ENCODE measurements at regions not wholly inside any gene's neighbourhood (a gene's known extent, or its start where the extent isn't known, plus 50 kb on each side); places are given as distances from the start of the nearest gene placed in this dataset.

DNA sequence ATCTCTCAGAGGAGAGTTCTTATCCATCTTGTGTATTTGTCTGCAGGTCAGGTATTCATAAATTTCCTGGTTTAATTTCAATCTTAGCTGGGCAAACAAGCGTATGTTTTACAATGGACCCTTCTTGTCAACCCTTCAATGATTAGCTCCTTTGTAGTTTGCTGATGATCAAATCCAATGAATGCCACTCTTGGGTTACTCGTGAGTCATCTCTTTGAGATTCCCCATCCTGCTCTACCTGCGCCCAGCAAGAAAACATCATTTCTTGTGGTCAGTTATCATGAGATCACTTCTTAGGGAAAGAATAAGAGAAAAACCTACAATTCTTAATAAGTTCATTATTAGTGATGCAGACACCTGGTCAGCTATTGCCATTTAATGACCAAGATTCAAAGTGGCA lies 572.3 kb upstream of the PKN2 start:
- no peaks in the 10 kb centered on the region for H3K36me3 ChIP-seq (ENCODE audit: control insufficient read depth, insufficient read depth, low read length)

DNA sequence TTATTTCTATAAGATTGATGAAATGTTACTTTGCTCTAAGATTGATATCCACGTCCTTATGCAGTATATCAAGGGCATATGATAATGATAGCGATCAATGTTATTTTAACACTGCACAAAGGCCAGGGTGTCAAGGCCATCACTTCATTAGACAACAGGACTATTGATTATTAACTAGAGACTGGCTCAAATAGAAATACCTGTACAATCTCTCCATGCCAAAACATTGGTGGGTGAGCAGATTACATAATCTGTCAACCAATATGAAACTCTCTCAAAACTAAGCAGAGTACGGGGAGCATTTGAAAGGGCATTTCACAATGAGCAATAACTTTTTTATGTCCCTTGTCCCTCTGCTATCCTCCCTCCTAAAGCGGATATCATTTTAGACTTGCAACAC lies 566.5 kb upstream of the PKN2 start:
- Histone ChIP-seq H3K4me1 (ENCODE audit: control insufficient read depth, insufficient read depth, low read length, poor library complexity, severe bottlenecking) (no peaks in the 10 kb centered on the region), H3K36me3 (ENCODE audit: control insufficient read depth, insufficient read depth, low read length) (no peaks in the 10 kb centered on the region), H3K4me3 (ENCODE audit: extremely low read depth, insufficient read depth, low read length, poor library complexity, severe bottlenecking) (no peak overlapping the region), H3K27ac (ENCODE audit: low read depth, low read length, severe bottlenecking) (no peak overlapping the region), H3K9me3 (ENCODE audit: control insufficient read depth, low read length) (no peaks in the 10 kb centered on the region)
- WGBS, 2 experiments (ENCODE audit: insufficient coverage in 2 of 2), result 83 to 88% methylated on average over 1 to 3 of the region's 4 CpGs

More for the DNA sequence above, 572.3 kb upstream of the PKN2 start:
- WGBS, 2 experiments (ENCODE audit: insufficient coverage in 2 of 2), result 80% methylated on average over 2 of the region's 3 CpGs; no CpG with 5 or more reads in 1 of the 2 experiments
- H3K4me1 ChIP-seq (ENCODE audit: control insufficient read depth, insufficient read depth, low read length, poor library complexity, severe bottlenecking), result no peaks in the 10 kb centered on the region
- no peak overlapping the region for H3K4me3 ChIP-seq (ENCODE audit: extremely low read depth, insufficient read depth, low read length, poor library complexity, severe bottlenecking)
- H3K9me3 ChIP-seq (ENCODE audit: control insufficient read depth, low read length), result no peaks in the 10 kb centered on the region
- no peak overlapping the region for H3K27ac ChIP-seq (ENCODE audit: low read depth, low read length, severe bottlenecking)

DNA sequence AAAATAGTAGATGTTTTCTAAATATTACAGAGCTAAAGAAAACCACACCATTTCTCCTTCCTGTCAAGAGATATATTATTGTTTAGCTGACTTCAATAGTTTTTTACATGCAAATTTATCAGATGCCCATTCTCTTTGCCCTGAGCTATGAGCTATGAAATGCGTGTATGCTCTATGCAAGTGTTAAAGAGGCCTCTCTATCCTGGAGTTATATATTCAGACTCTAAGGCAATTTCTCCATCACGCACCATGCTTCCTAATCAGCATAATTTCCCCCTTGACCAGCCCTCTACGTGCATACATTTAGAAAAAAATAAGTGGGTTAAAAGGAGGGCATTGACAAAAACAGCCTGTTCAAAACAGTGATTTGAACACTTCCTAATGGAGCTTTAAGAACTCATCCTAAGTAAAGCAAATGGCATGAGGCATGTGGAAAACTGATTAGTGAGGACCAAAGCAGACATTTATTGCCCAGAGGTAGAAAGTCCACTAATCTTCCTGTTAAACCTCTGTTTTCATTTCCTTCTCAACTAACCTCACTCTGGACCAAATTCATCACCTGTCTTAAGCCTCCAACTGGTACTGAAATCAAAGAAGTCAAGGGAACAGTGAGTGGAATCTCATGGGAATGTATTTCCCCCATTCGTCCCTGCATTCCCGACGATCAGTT lies 565.8 kb upstream of the PKN2 start:
- H3K9me3 ChIP-seq (ENCODE audit: control insufficient read depth, low read length), result no peaks in the 10 kb centered on the region
- no peak overlapping the region for H3K27ac ChIP-seq (ENCODE audit: low read depth, low read length, severe bottlenecking)
- WGBS, 2 experiments (ENCODE audit: insufficient coverage in 2 of 2), result 75 to 82% methylated on average over 3 to 4 of the region's 6 CpGs
- no peak overlapping the region for H3K4me3 ChIP-seq (ENCODE audit: extremely low read depth, insufficient read depth, low read length, poor library complexity, severe bottlenecking)
- no peaks in the 10 kb centered on the region for H3K4me1 ChIP-seq (ENCODE audit: control insufficient read depth, insufficient read depth, low read length, poor library complexity, severe bottlenecking)
- no peaks in the 10 kb centered on the region for H3K36me3 ChIP-seq (ENCODE audit: control insufficient read depth, insufficient read depth, low read length)

DNA sequence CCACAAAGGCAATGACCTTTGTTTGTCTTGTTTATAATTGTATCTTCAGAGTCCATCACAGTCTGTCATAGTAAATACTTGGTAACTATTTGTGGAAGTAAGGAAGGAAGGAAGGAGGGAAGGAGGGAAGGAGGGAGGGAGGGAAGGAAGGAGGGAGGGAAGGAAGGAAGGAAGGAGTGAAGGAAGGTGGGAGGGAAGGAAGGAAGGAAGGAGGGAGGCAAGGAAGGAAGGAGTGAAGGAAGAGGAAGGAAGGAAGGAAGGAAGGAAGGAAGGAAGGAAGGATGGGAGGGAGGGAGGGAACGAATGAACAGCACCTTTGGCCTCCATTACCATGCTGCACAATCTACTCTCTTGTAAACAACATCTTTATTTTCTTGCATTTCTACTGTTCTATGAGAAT lies 559.5 kb upstream of the PKN2 start:
- WGBS, 2 experiments (ENCODE audit: insufficient coverage in 2 of 2), result no CpG with 5 or more reads among the region's 1 CpG
- no peak overlapping the region for H3K4me3 ChIP-seq (ENCODE audit: extremely low read depth, insufficient read depth, low read length, poor library complexity, severe bottlenecking)
- H3K27ac ChIP-seq (ENCODE audit: low read depth, low read length, severe bottlenecking), result no peak overlapping the region
- no peaks in the 10 kb centered on the region for H3K36me3 ChIP-seq (ENCODE audit: control insufficient read depth, insufficient read depth, low read length)
- no peaks in the 10 kb centered on the region for H3K4me1 ChIP-seq (ENCODE audit: control insufficient read depth, insufficient read depth, low read length, poor library complexity, severe bottlenecking)
- H3K9me3 ChIP-seq (ENCODE audit: control insufficient read depth, low read length), result no peaks in the 10 kb centered on the region

DNA sequence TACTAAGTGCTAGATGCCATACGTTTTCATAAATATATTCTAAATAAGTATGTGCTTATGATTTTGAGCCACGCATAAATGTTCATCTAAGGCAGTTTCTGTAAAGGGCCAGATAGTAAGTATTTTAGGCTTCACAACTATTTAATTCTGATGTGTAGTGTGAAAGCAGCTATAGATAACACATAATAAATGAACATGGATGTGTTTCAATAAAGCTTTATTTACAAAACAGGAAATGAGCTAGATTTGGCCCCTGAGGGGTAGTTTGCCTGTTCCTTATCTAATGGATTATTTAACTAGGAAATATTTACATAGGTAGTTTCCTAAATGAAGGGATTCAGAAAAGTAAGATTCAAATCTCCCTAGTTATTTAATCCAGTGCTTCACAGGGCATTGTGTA lies 557.6 kb upstream of the PKN2 start:
- Histone ChIP-seq H3K9me3 (ENCODE audit: control insufficient read depth, low read length) (peaks cover 3% of the 10 kb centered on the region), H3K36me3 (ENCODE audit: control insufficient read depth, insufficient read depth, low read length) (no peaks in the 10 kb centered on the region), H3K4me3 (ENCODE audit: extremely low read depth, insufficient read depth, low read length, poor library complexity, severe bottlenecking) (no peak overlapping the region), H3K4me1 (ENCODE audit: control insufficient read depth, insufficient read depth, low read length, poor library complexity, severe bottlenecking) (no peaks in the 10 kb centered on the region), H3K27ac (ENCODE audit: low read depth, low read length, severe bottlenecking) (no peak overlapping the region)
- WGBS, 2 experiments (ENCODE audit: insufficient coverage in 2 of 2), result no CpG with 5 or more reads among the region's 2 CpGs

DNA sequence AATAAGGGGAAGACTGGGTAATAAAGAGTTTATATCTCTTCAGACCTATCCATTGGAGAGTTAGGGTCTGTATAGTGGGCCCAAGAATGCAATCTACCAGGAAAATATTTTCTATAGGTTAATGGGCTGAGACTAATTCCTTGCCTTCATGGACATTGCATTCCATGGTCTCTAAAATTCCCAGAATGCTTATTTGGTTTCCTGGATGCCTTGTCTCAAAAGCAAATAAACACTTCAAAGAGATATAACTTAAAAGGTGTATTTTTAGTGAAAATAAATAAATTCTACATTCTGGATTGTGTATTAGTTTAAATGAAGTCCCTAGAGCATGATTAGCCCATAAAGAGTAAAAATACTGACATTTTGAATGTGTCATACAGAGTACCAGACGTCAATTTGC lies 550.1 kb upstream of the PKN2 start:
- WGBS, 2 experiments (ENCODE audit: insufficient coverage in 2 of 2), result 83% methylated on average over 1 of the region's 1 CpG; no CpG with 5 or more reads in 1 of the 2 experiments
- no peak overlapping the region for H3K27ac ChIP-seq (ENCODE audit: low read depth, low read length, severe bottlenecking)

DNA sequence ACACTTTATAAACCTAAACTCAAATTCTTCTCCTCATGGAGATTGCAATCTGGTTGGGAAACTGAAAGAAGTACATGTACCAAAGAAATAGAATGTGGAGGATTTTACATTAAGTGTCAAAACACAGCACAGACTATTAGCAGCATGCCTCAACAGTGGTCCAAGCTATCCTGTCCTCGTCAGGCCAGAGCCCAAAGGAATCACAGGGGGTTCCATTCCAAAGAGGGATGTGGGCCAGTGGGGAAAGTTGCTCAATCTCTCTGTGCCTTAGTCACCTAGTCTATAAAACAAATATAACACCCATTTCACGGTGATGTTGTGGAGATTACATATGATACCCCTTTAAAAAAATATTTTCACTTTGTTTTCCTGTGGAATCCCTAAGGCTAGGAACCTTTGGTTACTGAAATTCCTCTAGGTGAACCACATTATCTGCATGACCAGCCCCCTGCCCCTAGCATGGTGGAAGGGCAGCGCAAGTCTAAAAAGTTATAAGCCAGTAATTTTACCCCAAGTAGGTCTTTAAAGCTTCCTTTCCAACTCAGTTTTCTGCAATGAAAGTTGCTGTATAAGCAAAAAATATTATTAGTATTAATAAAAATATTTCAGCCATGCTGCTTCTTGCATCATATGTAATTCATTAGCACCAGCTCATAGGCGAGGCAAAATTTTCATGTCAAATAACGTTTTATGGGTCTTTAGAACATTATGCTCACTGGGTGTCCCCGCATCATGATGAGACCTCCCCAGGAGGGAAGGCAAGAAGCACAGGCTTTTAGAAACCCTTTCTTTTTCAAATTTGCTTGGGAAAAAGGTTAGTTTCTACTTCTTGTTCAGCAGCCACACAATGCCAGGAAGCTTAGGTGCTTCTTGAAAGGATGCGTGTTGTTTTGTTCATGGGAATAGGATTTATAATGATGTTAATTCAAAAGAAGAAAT lies 548.8 kb upstream of the PKN2 start:
- H3K9me3 ChIP-seq (ENCODE audit: control insufficient read depth, low read length), result peaks cover 5% of the 10 kb centered on the region
- no peak overlapping the region for H3K27ac ChIP-seq (ENCODE audit: low read depth, low read length, severe bottlenecking)
- H3K4me1 ChIP-seq (ENCODE audit: control insufficient read depth, insufficient read depth, low read length, poor library complexity, severe bottlenecking), result no peaks in the 10 kb centered on the region
- no peaks in the 10 kb centered on the region for H3K36me3 ChIP-seq (ENCODE audit: control insufficient read depth, insufficient read depth, low read length)
- WGBS, 2 experiments (ENCODE audit: insufficient coverage in 2 of 2), result 66 to 80% methylated on average over 3 to 4 of the region's 7 CpGs
- no peak overlapping the region for H3K4me3 ChIP-seq (ENCODE audit: extremely low read depth, insufficient read depth, low read length, poor library complexity, severe bottlenecking)

More for the DNA sequence above, 550.1 kb upstream of the PKN2 start:
- H3K4me3 ChIP-seq (ENCODE audit: extremely low read depth, insufficient read depth, low read length, poor library complexity, severe bottlenecking), result no peak overlapping the region
- no peaks in the 10 kb centered on the region for H3K4me1 ChIP-seq (ENCODE audit: control insufficient read depth, insufficient read depth, low read length, poor library complexity, severe bottlenecking)
- H3K36me3 ChIP-seq (ENCODE audit: control insufficient read depth, insufficient read depth, low read length), result no peaks in the 10 kb centered on the region
- H3K9me3 ChIP-seq (ENCODE audit: control insufficient read depth, low read length), result peaks cover 5% of the 10 kb centered on the region

DNA sequence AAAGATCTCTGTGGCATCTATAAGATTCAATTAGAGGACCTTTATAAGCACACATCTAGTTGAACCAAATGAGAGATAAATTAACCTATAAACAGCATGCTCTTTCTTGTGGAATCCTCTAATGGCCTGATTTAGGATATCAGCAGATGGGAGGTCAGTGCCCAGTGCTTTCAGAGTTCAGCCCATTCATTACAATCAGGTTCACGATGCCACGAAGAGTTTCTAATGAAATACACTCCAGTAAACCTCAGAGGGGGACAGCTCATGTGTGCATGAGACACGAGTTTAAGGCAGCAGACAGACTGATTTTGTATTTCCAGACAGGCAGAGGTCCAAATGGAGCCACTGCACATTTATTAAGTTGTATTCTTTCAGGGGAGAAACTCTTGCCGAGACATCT lies 544.4 kb upstream of the PKN2 start:
- H3K36me3 ChIP-seq (ENCODE audit: control insufficient read depth, insufficient read depth, low read length), result no peaks in the 10 kb centered on the region
- H3K9me3 ChIP-seq (ENCODE audit: control insufficient read depth, low read length), result no peaks in the 10 kb centered on the region
- 80 to 94% methylated on average over 1 to 4 of the region's 4 CpGs for WGBS, 2 experiments (ENCODE audit: insufficient coverage in 2 of 2)
- H3K27ac ChIP-seq (ENCODE audit: low read depth, low read length, severe bottlenecking), result no peak overlapping the region
- no peak overlapping the region for H3K4me3 ChIP-seq (ENCODE audit: extremely low read depth, insufficient read depth, low read length, poor library complexity, severe bottlenecking)
- H3K4me1 ChIP-seq (ENCODE audit: control insufficient read depth, insufficient read depth, low read length, poor library complexity, severe bottlenecking), result no peaks in the 10 kb centered on the region

DNA sequence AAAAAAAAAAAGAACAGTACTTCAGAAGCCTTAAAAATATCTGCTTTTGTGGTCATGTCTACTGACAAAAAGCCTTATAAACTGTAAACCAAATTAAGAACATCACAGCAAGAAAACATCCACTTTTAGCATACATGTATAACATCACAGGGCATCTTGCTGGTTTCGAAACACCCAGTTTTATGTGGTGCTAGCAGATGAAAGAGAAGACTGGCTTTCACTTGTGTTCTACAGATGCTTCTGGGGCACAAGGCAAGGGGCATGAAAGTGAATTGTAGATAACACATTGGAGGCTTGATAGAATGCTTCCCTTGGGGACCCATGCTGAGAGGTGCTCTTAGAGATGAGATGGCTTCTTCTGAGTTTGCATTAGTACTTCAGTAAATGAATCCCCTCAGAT lies 543.7 kb upstream of the PKN2 start:
- H3K36me3 ChIP-seq (ENCODE audit: control insufficient read depth, insufficient read depth, low read length), result no peaks in the 10 kb centered on the region
- WGBS, 2 experiments (ENCODE audit: insufficient coverage in 2 of 2), result no CpG with 5 or more reads among the region's 1 CpG
- no peak overlapping the region for H3K27ac ChIP-seq (ENCODE audit: low read depth, low read length, severe bottlenecking)
- no peaks in the 10 kb centered on the region for H3K4me1 ChIP-seq (ENCODE audit: control insufficient read depth, insufficient read depth, low read length, poor library complexity, severe bottlenecking)
- H3K9me3 ChIP-seq (ENCODE audit: control insufficient read depth, low read length), result no peaks in the 10 kb centered on the region
- no peak overlapping the region for H3K4me3 ChIP-seq (ENCODE audit: extremely low read depth, insufficient read depth, low read length, poor library complexity, severe bottlenecking)

DNA sequence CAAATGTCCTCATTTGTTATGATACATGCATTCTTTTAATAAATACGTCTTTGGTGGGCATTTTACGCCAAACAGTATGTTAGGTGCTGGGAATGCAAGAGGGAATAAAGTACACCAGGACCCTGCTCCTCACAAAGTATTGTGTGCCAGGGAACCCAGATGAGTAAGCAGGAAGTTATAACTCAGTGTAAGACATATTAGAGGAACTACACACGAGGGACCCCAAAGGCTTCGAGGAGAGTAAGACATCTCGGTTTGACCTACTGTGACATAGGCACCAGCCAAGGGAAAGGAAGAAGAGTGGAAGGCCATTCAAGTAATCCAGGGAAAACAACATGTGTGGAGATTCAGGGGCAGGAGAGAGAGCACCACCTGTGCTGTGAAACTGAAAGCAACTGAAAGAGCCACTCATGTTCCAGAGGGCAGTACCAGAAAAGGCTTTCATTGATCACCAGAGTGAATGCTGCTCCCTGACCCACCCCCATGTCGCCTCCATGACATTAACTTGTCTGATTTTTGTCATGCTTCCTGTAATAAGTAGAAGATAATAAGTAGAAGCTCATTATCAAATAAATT lies 542.5 kb upstream of the PKN2 start:
- Histone ChIP-seq H3K27ac (ENCODE audit: low read depth, low read length, severe bottlenecking) (no peak overlapping the region), H3K4me3 (ENCODE audit: extremely low read depth, insufficient read depth, low read length, poor library complexity, severe bottlenecking) (no peak overlapping the region)
- 64 to 97% methylated on average over 3 to 4 of the region's 6 CpGs for WGBS, 2 experiments (ENCODE audit: insufficient coverage in 2 of 2)

More for the DNA sequence above, 542.5 kb upstream of the PKN2 start:
- H3K4me1 ChIP-seq (ENCODE audit: control insufficient read depth, insufficient read depth, low read length, poor library complexity, severe bottlenecking), result no peaks in the 10 kb centered on the region
- H3K36me3 ChIP-seq (ENCODE audit: control insufficient read depth, insufficient read depth, low read length), result no peaks in the 10 kb centered on the region
- no peaks in the 10 kb centered on the region for H3K9me3 ChIP-seq (ENCODE audit: control insufficient read depth, low read length)

Measured in mesodermal cell (in vitro differentiated cells).